IMR-90 (cell line): ENCODE measurements at regions not wholly inside any gene's neighbourhood (a gene's known extent, or its start where the extent isn't known, plus 50 kb on each side); places are given as distances from the start of the nearest gene placed in this dataset.

Source experiments
- ATAC-seq: fragments of 200-7000 bp; cut with Tn5 transposase; 2 replicates; pipeline ENCODE4 v1.9.1; 2020; ENCODE audit warnings: low read depth, mild to moderate bottlenecking, moderate library complexity
- BruUV-seq: library from RNA; stranded (reverse); fragments of 400-500 nt; replicated peaks from 2 replicates; lab custom pipeline; 2021; lab: Mats Ljungman, UMichigan
- CTCF ChIA-PET: fragments of 300-600 bp; formaldehyde crosslinking; extraction: SDS; loops from one replicate; lab custom pipeline; 2021; ENCODE audit warnings: antibody characterized with exemption; lab: Yijun Ruan, JAX
- POLR2A ChIA-PET: fragments of 300-600 bp; sonication (Branson Sonifier 250); formaldehyde crosslinking; loops from one replicate; lab custom pipeline; 2022; ENCODE audit warnings: antibody characterized with exemption; ENCODE audit not compliant: unreplicated experiment; lab: Charles Lee
- DNase-seq: peaks from one replicate; pipeline ENCODE4 v3.0.0; 2013
- H2AFZ ChIP-seq: replicated peaks from 2 replicates; pipeline ENCODE3; 2013; ENCODE audit warnings: low read length, mild to moderate bottlenecking; ENCODE audit not compliant: poor library complexity
- H2AK5ac ChIP-seq: 2 replicates; pipeline ENCODE4 v1.6.1; 2013; ENCODE audit warnings: low read depth, low read length, inconsistent platforms
- H2AK9ac ChIP-seq: replicated peaks from 2 replicates; pipeline ENCODE3; 2013; ENCODE audit warnings: mild to moderate bottlenecking, low read depth, low read length, moderate library complexity; ENCODE audit not compliant: poor library complexity
- H2BK120ac ChIP-seq: 2 replicates; pipeline ENCODE4 v1.6.1; 2013; ENCODE audit warnings: low read depth, low read length, inconsistent platforms
- H2BK15ac ChIP-seq: 3 replicates; pipeline ENCODE4 v1.6.1; 2013; ENCODE audit warnings: low read depth, low read length, inconsistent platforms
- H2BK20ac ChIP-seq: 2 replicates; pipeline ENCODE4 v1.6.1; 2013; ENCODE audit warnings: low read depth, mild to moderate bottlenecking, inconsistent platforms, low read length, moderate library complexity
- H2BK5ac ChIP-seq: 2 replicates; pipeline ENCODE4 v1.6.1; 2013; ENCODE audit warnings: mild to moderate bottlenecking, low read depth, low read length, inconsistent platforms; ENCODE audit not compliant: poor library complexity, severe bottlenecking
- H3K14ac ChIP-seq: replicated peaks from 2 replicates; pipeline ENCODE4 v1.6.1; 2013; ENCODE audit warnings: low read depth, low read length, inconsistent platforms
- H3K18ac ChIP-seq: 2 replicates; pipeline ENCODE4 v1.6.1; 2013; ENCODE audit warnings: low read depth, low read length, control low read depth
- H3K23ac ChIP-seq: 2 replicates; pipeline ENCODE4 v1.6.1; 2013; ENCODE audit warnings: low read depth, low read length, inconsistent platforms
- H3K27ac ChIP-seq: 2 replicates; pipeline ENCODE4 v1.5.1; 2013; ENCODE audit warnings: mild to moderate bottlenecking, control low read depth, low read length; ENCODE audit not compliant: insufficient read depth
- H3K27me3 ChIP-seq: 2 replicates; pipeline ENCODE4 v1.6.1; 2013; ENCODE audit warnings: low read length; ENCODE audit not compliant: control insufficient read depth, insufficient read depth
- H3K36me3 ChIP-seq: 2 replicates; pipeline ENCODE4 v1.6.1; 2013; ENCODE audit warnings: low read length, mixed read lengths; ENCODE audit not compliant: control insufficient read depth, insufficient read depth
- H3K4ac ChIP-seq: 2 replicates; pipeline ENCODE4 v1.6.1; 2013; ENCODE audit warnings: low read depth, low read length, inconsistent platforms
- H3K4me1 ChIP-seq: 2 replicates; pipeline ENCODE4 v1.6.1; 2013; ENCODE audit warnings: low read length, mixed read lengths; ENCODE audit not compliant: control insufficient read depth, insufficient read depth
- H3K4me2 ChIP-seq: 2 replicates; pipeline ENCODE4 v1.6.1; 2013; ENCODE audit warnings: low read depth, mild to moderate bottlenecking, control low read depth, low read length, moderate library complexity
- H3K4me3 ChIP-seq: 2 replicates; pipeline ENCODE4 v1.5.1; 2013; ENCODE audit warnings: low read depth, mild to moderate bottlenecking, control low read depth, low read length, moderate library complexity; ENCODE audit not compliant: insufficient read depth
- H3K56ac ChIP-seq: 2 replicates; pipeline ENCODE4 v1.6.1; 2013; ENCODE audit warnings: low read length, inconsistent platforms; ENCODE audit not compliant: insufficient read depth; ENCODE audit errors: extremely low read depth
- H3K79me1 ChIP-seq, 2 experiments: 2 replicates each; pipeline ENCODE4 v1.6.1; 2013; ENCODE audit warnings: low read length in 2 of 2, inconsistent platforms in 1 of 2, low read depth in 1 of 2
- H3K9ac ChIP-seq: 2 replicates; pipeline ENCODE4 v1.6.1; 2013; ENCODE audit warnings: low read depth, low read length, control low read depth
- H3K9me1 ChIP-seq: 2 replicates; pipeline ENCODE4 v1.6.1; 2013; ENCODE audit warnings: low read length, inconsistent platforms; ENCODE audit not compliant: insufficient read depth
- H3K9me3 ChIP-seq: 2 replicates; pipeline ENCODE4 v1.6.1; 2013; ENCODE audit warnings: low read length; ENCODE audit not compliant: control insufficient read depth, insufficient read depth
- H4K20me1 ChIP-seq: 2 replicates; pipeline ENCODE4 v1.6.1; 2013; ENCODE audit warnings: low read length, inconsistent platforms; ENCODE audit not compliant: insufficient read depth
- H4K5ac ChIP-seq: 2 replicates; pipeline ENCODE4 v1.6.1; 2013; ENCODE audit warnings: mild to moderate bottlenecking, low read depth, low read length, control low read depth
- H4K8ac ChIP-seq, 2 experiments: 2 replicates each; pipeline ENCODE4 v1.6.1; 2013; ENCODE audit warnings: low read depth in 2 of 2, low read length in 2 of 2, control low read depth in 1 of 2, inconsistent platforms in 1 of 2
- H4K91ac ChIP-seq: 2 replicates; pipeline ENCODE4 v1.6.1; 2013; ENCODE audit warnings: low read depth, low read length, inconsistent platforms; ENCODE audit not compliant: insufficient read depth
- CEBPB ChIP-seq: IDR thresholded peaks from 2 replicates; pipeline ENCODE4 v1.6.1; 2012; ENCODE audit warnings: low read depth, low read length, improper control_type of control experiment
- POLR2A ChIP-seq: IDR thresholded peaks from 2 replicates; pipeline ENCODE4 v1.6.1; 2012; ENCODE audit warnings: mild to moderate bottlenecking, low read depth, low read length
- WGBS, 2 experiments: methylation state at CpG; one replicate each; pipeline versions ENCODE4 v1.1.5 to v1.1.7; 2013; ENCODE audit warnings: missing lambda C conversion rate in 2 of 2; ENCODE audit not compliant: insufficient read length in 1 of 2; ENCODE audit errors: extremely low coverage in 2 of 2; 5-methylcytosine and 5-hydroxymethylcytosine counted together
- dilution Hi-C: fragments of 300-500 bp; cut with HindIII; formaldehyde crosslinking; loops from one replicate; pipeline ENCODE4 v1.14.3; 2018; ENCODE audit warnings: low sequenced_read_pairs; ENCODE audit not compliant: unreplicated experiment
- in situ Hi-C: fragments of 300-500 bp; cut with MboI; formaldehyde crosslinking; loops from 3 replicates; pipeline ENCODE4 v1.14.3; 2019; ENCODE audit warnings: low sequenced_read_pairs, inconsistent platforms, mixed read lengths
- intact Hi-C: fragments of 100-400 bp; cut with micrococcal nuclease; formaldehyde crosslinking; loops from 2 replicates; pipeline ENCODE4 v1.10.0; 2022

GRCh38 chr3:174442302-174442682 is 416.8 kb upstream of the NAALADL2 start:
- in situ Hi-C loops (loop anchor here (10.0 kb wide), 1 partner anchor 513 kb away; no protein-coding TSS in a partner anchor), dilution Hi-C loops (no loop called here), intact Hi-C loops (loop anchor here (5.0 to 10.0 kb wide), 7 partner anchors 245 to 990 kb away; no protein-coding TSS in a partner anchor)
- Histone ChIP-seq H2AFZ (no peak overlapping the region), H3K36me3 (no peaks in the 10 kb centered on the region), H3K9ac (peak overlapping the region; percentile 98), H3K4ac (peak overlapping the region; percentile 99; the same call in 1 of the 2 replicates), H2BK15ac (peak overlapping the region; percentile 99; the same call in 2 of the 3 replicates), H3K9me1 (no peaks in the 10 kb centered on the region), H3K4me1 (peaks cover 8% of the 10 kb centered on the region), H2BK120ac (peak overlapping the region; percentile 99; the same call in 1 of the 2 replicates), H4K8ac (peak overlapping the region; percentile 97), H3K18ac (peak overlapping the region; percentile 99), H2BK20ac (no peak overlapping the region), H4K91ac (peak overlapping the region; percentile 99), H3K56ac (peak overlapping the region; percentile 96), H3K23ac (no peak overlapping the region), H2AK9ac (no peak overlapping the region), H3K9me3 (no peaks in the 10 kb centered on the region), H3K4me2 (peak overlapping the region; percentile 95), H2AK5ac (no peak overlapping the region), H4K5ac (peak overlapping the region; percentile 99), H2BK5ac (peak overlapping the region; percentile 100), H4K20me1 (no peaks in the 10 kb centered on the region), H3K79me1 (peaks cover 13 to 26% of the 10 kb centered on the region in 2 experiments), H3K27me3 (no peaks in the 10 kb centered on the region), H3K4me3 (peak overlapping the region; percentile 73), H3K27ac (peak overlapping the region; percentile 96; the same call in 1 of the 2 replicates), H3K14ac (no peak overlapping the region)
- TF ChIP-seq CEBPB (peak; percentile 33; the same call in 1 of the 2 replicates), POLR2A (no peak)
- no CpG with 5 or more reads among the region's 4 CpGs for WGBS, 2 experiments
- DNase-seq (no peak), ATAC-seq (no peak)
- POLR2A ChIA-PET = no interaction called here
- CTCF ChIA-PET = no interaction called here
- no TSS peak for BruUV-seq
